GM21737 (cell line): ENCODE measurements at regions not wholly inside any gene's neighbourhood (a gene's known extent, or its start where the extent isn't known, plus 50 kb on each side); places are given as distances from the start of the nearest gene placed in this dataset.

Source experiments
- ATAC-seq: cut with Tn5 transposase; IDR thresholded peaks from one replicate; pipeline ENCODE4 v1.9.1; 2021; ENCODE audit warnings: mild to moderate bottlenecking, moderate library complexity; ENCODE audit not compliant: unreplicated experiment

DNA sequence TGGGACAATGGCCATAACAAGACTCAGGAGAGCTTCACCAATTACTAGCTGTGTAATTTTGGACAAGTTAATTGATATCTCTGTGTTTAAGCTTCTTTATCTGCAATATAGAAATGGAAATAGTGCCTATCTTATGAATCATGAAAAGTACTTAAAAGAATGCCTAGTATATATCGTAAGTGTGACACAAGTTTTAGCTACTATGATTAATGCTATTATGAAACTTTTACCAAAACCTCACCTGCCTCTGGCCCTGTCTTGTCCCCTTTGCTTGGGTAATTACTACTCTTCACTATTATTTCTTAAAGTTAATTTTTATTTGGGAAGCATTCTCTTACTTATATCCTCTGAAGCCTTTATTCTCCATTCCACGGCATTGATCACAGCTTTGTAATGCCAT, 75.0 kb upstream of the NETO1 start:
- no peak for ATAC-seq

DNA sequence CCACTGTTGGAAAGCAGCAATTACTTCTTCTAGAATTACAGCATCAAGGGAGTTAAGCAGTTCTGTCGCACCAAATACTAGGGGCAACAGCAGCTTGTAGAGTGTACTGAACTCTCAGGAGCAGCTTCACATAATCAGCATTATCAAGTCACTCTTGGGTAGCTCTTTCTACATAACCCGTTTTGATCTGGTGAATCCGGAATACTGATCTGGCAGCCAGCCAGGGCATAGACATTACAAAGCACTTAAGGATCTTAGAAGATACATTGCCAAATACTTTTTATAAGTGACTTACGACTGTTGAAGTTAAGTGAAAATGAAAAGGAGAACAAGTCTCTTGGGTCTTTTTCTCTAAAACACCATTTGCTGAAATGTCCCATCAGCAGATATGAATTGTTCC, 73.2 kb upstream of the NETO1 start:
- no peak for ATAC-seq

DNA sequence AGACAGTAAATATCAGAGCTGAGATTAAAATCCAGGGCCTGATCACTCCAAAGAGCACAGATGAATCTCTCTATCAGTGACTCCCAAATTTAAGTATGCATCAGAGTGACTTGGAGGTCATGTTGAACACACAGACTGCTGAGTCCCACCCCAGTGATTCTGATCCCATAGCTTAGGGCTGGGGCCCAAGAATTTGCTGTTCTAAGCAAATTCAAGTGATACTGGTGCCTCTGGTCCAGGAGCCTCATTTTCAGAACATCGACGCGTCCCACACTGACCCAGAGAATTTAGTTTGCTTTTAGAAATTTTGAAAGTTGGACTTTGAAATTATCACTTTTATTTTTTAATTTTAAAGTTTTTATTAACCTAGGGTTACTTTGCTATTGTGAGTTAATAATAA, 72.7 kb upstream of the NETO1 start:
- ATAC-seq: no peak

- ATAC-seq: no peak
Observed at GRCh38 chr18:72935744-72936143, 68.0 kb upstream of the NETO1 start.

DNA sequence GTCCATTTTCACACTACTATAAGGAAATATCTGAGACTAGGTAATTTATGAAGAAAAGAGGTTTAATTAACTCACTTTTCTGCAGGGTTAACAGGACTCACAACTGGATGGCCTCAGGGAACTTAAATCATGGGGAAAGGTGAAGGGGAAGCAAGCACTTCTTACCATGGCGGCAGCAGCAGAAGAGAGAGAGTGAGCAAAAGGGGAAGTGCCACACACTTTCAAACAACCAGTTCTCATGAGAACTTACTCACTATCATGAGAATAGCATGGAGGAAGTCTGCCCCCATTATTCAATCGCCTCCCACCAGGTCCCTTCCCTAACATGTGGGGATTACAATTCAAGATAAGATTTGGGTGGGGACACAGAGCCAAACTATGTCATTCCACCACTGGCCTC, 55.1 kb upstream of the NETO1 start:
- no peak for ATAC-seq
